Large intestine (tissue), 3 donors: ENCODE measurements at regions not wholly inside any gene's neighbourhood (a gene's known extent, or its start where the extent isn't known, plus 50 kb on each side); places are given as distances from the start of the nearest gene placed in this dataset.

Source experiments
- DNase-seq, 2 donors: peaks; one replicate each; pipeline versions ENCODE4 v3.0.0 to v3.0.0-alpha.2; 2013
- H3K27ac ChIP-seq: one replicate; pipeline ENCODE4 v1.5.1; 2013; ENCODE audit warnings: low read length
- H3K27me3 ChIP-seq: 2 replicates; pipeline ENCODE4 v1.6.1; 2013; ENCODE audit warnings: low read length; ENCODE audit not compliant: control insufficient read depth, insufficient read depth
- H3K36me3 ChIP-seq: 2 replicates; pipeline ENCODE4 v1.6.1; 2013; ENCODE audit warnings: low read length; ENCODE audit not compliant: control insufficient read depth, insufficient read depth
- H3K4me1 ChIP-seq: one replicate; pipeline ENCODE4 v1.6.1; 2013; ENCODE audit warnings: low read length; ENCODE audit not compliant: control insufficient read depth, insufficient read depth
- H3K4me3 ChIP-seq: one replicate; pipeline ENCODE4 v1.5.1; 2013; ENCODE audit warnings: low read length
- H3K9me3 ChIP-seq: one replicate; pipeline ENCODE4 v1.6.1; 2013; ENCODE audit warnings: mild to moderate bottlenecking, low read depth, low read length, moderate library complexity; ENCODE audit not compliant: control insufficient read depth
- WGBS: methylation state at CpG from one replicate; pipeline ENCODE4 v1.1.5; 2013; ENCODE audit warnings: low lambda C conversion rate; ENCODE audit not compliant: insufficient coverage; 5-methylcytosine and 5-hydroxymethylcytosine counted together

- no CpG with 5 or more reads among the region's 2 CpGs for WGBS
- Histone ChIP-seq H3K27me3 (no peaks in the 10 kb centered on the region), H3K4me3 (no peak overlapping the region), H3K9me3 (no peaks in the 10 kb centered on the region), H3K36me3 (no peaks in the 10 kb centered on the region), H3K4me1 (peaks cover 3% of the 10 kb centered on the region), H3K27ac (no peak overlapping the region)
- DNase-seq = no peak
Observed at GRCh38 chr5:29069104-29069402, 2030.7 kb upstream of the CDH9 start.

- Histone ChIP-seq H3K27ac (no peak overlapping the region), H3K4me3 (no peak overlapping the region)
- WGBS = no CpG with 5 or more reads among the region's 1 CpG
Observed at GRCh38 chr5:29061381-29061780, 2023.0 kb upstream of the CDH9 start.

GRCh38 chr5:29054694-29055093 lies 2016.3 kb upstream of the CDH9 start:
- Histone ChIP-seq H3K36me3 (no peaks in the 10 kb centered on the region), H3K4me1 (no peaks in the 10 kb centered on the region), H3K27me3 (no peaks in the 10 kb centered on the region), H3K4me3 (no peak overlapping the region), H3K9me3 (no peaks in the 10 kb centered on the region), H3K27ac (no peak overlapping the region)
- no CpG with 5 or more reads among the region's 1 CpG for WGBS
- no peak for DNase-seq

More at GRCh38 chr5:29061381-29061780, 2023.0 kb upstream of the CDH9 start:
- H3K9me3 ChIP-seq = no peaks in the 10 kb centered on the region
- no peaks in the 10 kb centered on the region for H3K27me3 ChIP-seq
- H3K4me1 ChIP-seq = no peaks in the 10 kb centered on the region
- no peak for DNase-seq
- H3K36me3 ChIP-seq = no peaks in the 10 kb centered on the region

- no peak for DNase-seq
- Histone ChIP-seq H3K36me3 (no peaks in the 10 kb centered on the region), H3K27me3 (no peaks in the 10 kb centered on the region), H3K4me3 (no peak overlapping the region), H3K4me1 (no peaks in the 10 kb centered on the region), H3K27ac (no peak overlapping the region), H3K9me3 (no peaks in the 10 kb centered on the region)
- no CpG with 5 or more reads among the region's 1 CpG for WGBS
Observed at GRCh38 chr5:29054282-29054681, 2015.9 kb upstream of the CDH9 start.

GRCh38 chr5:29051509-29051908 lies 2013.1 kb upstream of the CDH9 start:
- no peaks in the 10 kb centered on the region for H3K36me3 ChIP-seq
- H3K9me3 ChIP-seq = no peaks in the 10 kb centered on the region
- H3K27ac ChIP-seq = no peak overlapping the region
- no peak overlapping the region for H3K4me3 ChIP-seq
- DNase-seq = no peak
- no peaks in the 10 kb centered on the region for H3K27me3 ChIP-seq
- no peaks in the 10 kb centered on the region for H3K4me1 ChIP-seq
- WGBS = no CpG with 5 or more reads among the region's 4 CpGs

DNA sequence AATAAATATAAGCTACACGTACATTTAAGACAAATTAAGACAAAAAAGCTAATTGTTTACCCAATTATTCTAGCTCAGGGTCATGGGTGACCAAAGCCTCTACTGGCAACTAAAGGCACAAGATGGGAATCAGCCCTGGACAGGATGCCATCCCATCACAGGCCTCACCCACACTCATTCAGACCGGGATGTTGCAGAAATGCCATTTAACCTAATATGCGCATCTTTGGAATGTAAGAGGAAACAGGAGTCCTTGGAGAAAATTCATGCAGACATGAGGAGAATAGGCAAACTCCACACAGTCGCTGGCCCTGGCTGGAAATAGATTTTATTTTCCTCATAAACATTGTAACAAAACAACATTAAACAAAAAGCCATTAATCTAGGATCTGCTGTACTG lies 2003.8 kb upstream of the CDH9 start:
- H3K27ac ChIP-seq = no peak overlapping the region
- no peak for DNase-seq
- no peaks in the 10 kb centered on the region for H3K4me1 ChIP-seq
- H3K9me3 ChIP-seq = no peaks in the 10 kb centered on the region
- no peaks in the 10 kb centered on the region for H3K27me3 ChIP-seq
- WGBS = 75% methylated on average over 1 of the region's 4 CpGs
- H3K4me3 ChIP-seq = no peak overlapping the region
- H3K36me3 ChIP-seq = no peaks in the 10 kb centered on the region

GRCh38 chr5:29040404-29040803 lies 2002.0 kb upstream of the CDH9 start:
- no peaks in the 10 kb centered on the region for H3K4me1 ChIP-seq

DNA sequence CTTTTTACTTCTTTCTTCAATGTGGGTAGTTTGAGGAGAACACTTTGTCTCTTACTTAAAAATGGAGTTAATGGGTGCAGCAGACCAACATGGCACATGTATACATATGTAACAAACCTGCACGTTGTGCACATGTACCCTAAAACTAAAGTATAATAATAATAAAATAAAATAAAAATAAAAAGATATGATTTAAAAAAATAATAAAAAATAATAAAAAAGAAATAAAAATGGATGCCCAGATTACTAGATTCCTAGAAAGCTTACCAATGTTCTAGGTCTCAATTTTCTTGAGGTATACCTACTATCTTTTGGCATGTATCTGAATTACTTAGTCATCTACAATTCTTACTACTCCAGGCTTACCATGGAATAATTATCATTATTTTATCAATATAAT lies 2001.6 kb upstream of the CDH9 start:
- no peaks in the 10 kb centered on the region for H3K36me3 ChIP-seq
- H3K27me3 ChIP-seq = no peaks in the 10 kb centered on the region
- 71% methylated on average over 1 of the region's 1 CpG for WGBS
- H3K4me1 ChIP-seq = no peaks in the 10 kb centered on the region
- H3K9me3 ChIP-seq = no peaks in the 10 kb centered on the region
- no peak overlapping the region for H3K4me3 ChIP-seq
- H3K27ac ChIP-seq = no peak overlapping the region
- no peak for DNase-seq

More at GRCh38 chr5:29040404-29040803, 2002.0 kb upstream of the CDH9 start:
- H3K36me3 ChIP-seq = no peaks in the 10 kb centered on the region
- no peak for DNase-seq
- H3K9me3 ChIP-seq = no peaks in the 10 kb centered on the region
- H3K4me3 ChIP-seq = no peak overlapping the region
- no peaks in the 10 kb centered on the region for H3K27me3 ChIP-seq
- no peak overlapping the region for H3K27ac ChIP-seq
- 71% methylated on average over 1 of the region's 1 CpG for WGBS

GRCh38 chr5:29037716-29038115 lies 1999.3 kb upstream of the CDH9 start:
- Histone ChIP-seq H3K4me3 (no peak overlapping the region), H3K27ac (no peak overlapping the region), H3K9me3 (no peaks in the 10 kb centered on the region), H3K36me3 (no peaks in the 10 kb centered on the region), H3K4me1 (no peaks in the 10 kb centered on the region), H3K27me3 (no peaks in the 10 kb centered on the region)
- no peak for DNase-seq
- WGBS = 92% methylated on average over 2 of the region's 3 CpGs

GRCh38 chr5:29024052-29024451 lies 1985.7 kb upstream of the CDH9 start:
- H3K9me3 ChIP-seq = no peaks in the 10 kb centered on the region
- no peaks in the 10 kb centered on the region for H3K36me3 ChIP-seq
- 97% methylated on average over 4 of the region's 4 CpGs for WGBS
- no peak overlapping the region for H3K27ac ChIP-seq
- H3K27me3 ChIP-seq = no peaks in the 10 kb centered on the region
- H3K4me1 ChIP-seq = no peaks in the 10 kb centered on the region
- no peak overlapping the region for H3K4me3 ChIP-seq
- DNase-seq = no peak

DNA sequence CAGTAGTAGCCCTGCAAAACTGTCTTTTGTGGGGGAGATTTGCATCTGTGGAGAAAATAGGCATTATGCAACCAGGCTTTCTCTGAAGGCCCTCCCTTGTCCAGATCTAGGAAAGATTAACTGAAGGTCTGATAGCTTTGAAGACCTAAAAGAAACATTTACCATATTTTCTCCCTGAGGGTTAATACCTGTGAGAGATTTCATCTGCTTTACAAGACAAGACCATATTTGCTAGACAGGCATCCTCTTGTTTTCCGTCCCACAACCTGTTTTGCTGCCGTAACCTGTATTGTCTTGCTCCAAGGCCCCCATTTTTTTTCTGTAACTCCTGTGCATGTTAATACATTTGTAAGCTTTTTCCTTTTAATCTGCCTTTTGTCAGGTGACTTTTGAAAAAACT lies 1985.2 kb upstream of the CDH9 start:
- no peak overlapping the region for H3K27ac ChIP-seq
- H3K4me3 ChIP-seq = no peak overlapping the region
- no peaks in the 10 kb centered on the region for H3K4me1 ChIP-seq
- no peaks in the 10 kb centered on the region for H3K27me3 ChIP-seq
- no peaks in the 10 kb centered on the region for H3K36me3 ChIP-seq
- H3K9me3 ChIP-seq = no peaks in the 10 kb centered on the region
- no peak for DNase-seq
- WGBS = 56% methylated on average over 2 of the region's 2 CpGs
